Hematopoietic multipotent progenitor cell (in vitro differentiated cells): ENCODE measurements at regions not wholly inside any gene's neighbourhood (a gene's known extent, or its start where the extent isn't known, plus 50 kb on each side); places are given as distances from the start of the nearest gene placed in this dataset.
A peak's percentile ranks its signal among the peaks of the same experiment; 100 is the strongest.

ENCODE experiments used
- DNase-seq, 3 donors: peaks; one replicate each; pipeline ENCODE4 v3.0.0-alpha.2; 2011 to 2015; ENCODE audit warnings: low read depth in 2 of 3, low spot score in 2 of 3

- DNase-seq = no peak
Measured at GRCh38 chr13:64877176-64877575, 2353.0 kb downstream of the PCDH9 start.

- DNase-seq = no peak
Measured at GRCh38 chr13:64871742-64872141, 2358.4 kb downstream of the PCDH9 start.

- no peak for DNase-seq
Measured at GRCh38 chr13:64869539-64869938, 2360.6 kb downstream of the PCDH9 start.

GRCh38 chr13:64867856-64868255, 2362.3 kb downstream of the PCDH9 start:
- no peak for DNase-seq

GRCh38 chr13:64866331-64866730, 2363.8 kb downstream of the PCDH9 start:
- no peak for DNase-seq

- DNase-seq = peak in 1 of 3 donors; percentile 42
Measured at GRCh38 chr13:64855506-64855905, 2374.6 kb downstream of the PCDH9 start.

- no peak for DNase-seq
Measured at GRCh38 chr13:64850017-64850416, 2380.1 kb downstream of the PCDH9 start.

GRCh38 chr13:64849196-64849595, 2380.9 kb downstream of the PCDH9 start:
- DNase-seq = no peak

- DNase-seq = no peak
Measured at GRCh38 chr13:64847767-64848166, 2382.4 kb downstream of the PCDH9 start.

- DNase-seq = no peak
Measured at GRCh38 chr13:64845110-64845509, 2385.0 kb downstream of the PCDH9 start.

GRCh38 chr13:64819081-64819480, 2411.1 kb downstream of the PCDH9 start:
- DNase-seq = no peak

GRCh38 chr13:64817691-64818090, 2412.4 kb downstream of the PCDH9 start:
- DNase-seq = no peak

GRCh38 chr13:64810750-64811149, 2419.4 kb downstream of the PCDH9 start:
- no peak for DNase-seq

GRCh38 chr13:64808704-64809103, 2421.4 kb downstream of the PCDH9 start:
- no peak for DNase-seq

GRCh38 chr13:64801768-64802167, 2428.4 kb downstream of the PCDH9 start:
- no peak for DNase-seq

GRCh38 chr13:64798422-64798821, 2431.7 kb downstream of the PCDH9 start:
- no peak for DNase-seq

- no peak for DNase-seq
Measured at GRCh38 chr13:64793592-64793991, 2436.5 kb downstream of the PCDH9 start.

GRCh38 chr13:64793131-64793530, 2437.0 kb downstream of the PCDH9 start:
- no peak for DNase-seq

- no peak for DNase-seq
Measured at GRCh38 chr13:64791373-64791772, 2438.8 kb downstream of the PCDH9 start.

- no peak for DNase-seq
Measured at GRCh38 chr13:64782466-64782865, 2447.7 kb downstream of the PCDH9 start.

- no peak for DNase-seq
Measured at GRCh38 chr13:64778002-64778401, 2452.1 kb downstream of the PCDH9 start.

- DNase-seq = no peak
Measured at GRCh38 chr13:64774915-64775314, 2455.2 kb downstream of the PCDH9 start.

- no peak for DNase-seq
Measured at GRCh38 chr13:64770743-64771142, 2459.4 kb downstream of the PCDH9 start.

GRCh38 chr13:64767054-64767453, 2463.1 kb downstream of the PCDH9 start:
- no peak for DNase-seq
